Thoracic aorta (tissue), 2 donors: ENCODE measurements at regions not wholly inside any gene's neighbourhood (a gene's known extent, or its start where the extent isn't known, plus 50 kb on each side); places are given as distances from the start of the nearest gene placed in this dataset.

Source experiments
- ATAC-seq: fragments of 150-250 bp; one replicate; pipeline ENCODE4 v1.8.0; 2017; ENCODE audit warnings: low read depth; ENCODE audit not compliant: insufficient number of reproducible peaks, low FRiP score
- DNase-seq: peaks from one replicate; pipeline ENCODE4 v3.0.0-alpha.2; 2020; ENCODE audit warnings: low spot score
- H3K27ac ChIP-seq, 2 donors: fragments of 200-600 bp; sonication (generic); 1 replicate in 1 of 2; 2 replicates in 1 of 2; pipeline ENCODE4 v1.5.1; 2016; ENCODE audit warnings: mild to moderate bottlenecking in 2 of 2, moderate library complexity in 2 of 2
- H3K27me3 ChIP-seq: fragments of 200-600 bp; sonication (generic); replicated peaks from 2 replicates; pipeline ENCODE4 v1.6.0; 2016; ENCODE audit warnings: mild to moderate bottlenecking; ENCODE audit not compliant: insufficient read depth
- H3K36me3 ChIP-seq: fragments of 200-600 bp; sonication (generic); one replicate; pipeline ENCODE4 v1.5.1; 2016
- H3K4me1 ChIP-seq, 2 donors: fragments of 200-600 bp; sonication (generic); 1 replicate in 1 of 2; 2 replicates in 1 of 2; pipeline versions ENCODE4 v1.5.1 to v1.6.0; 2016; ENCODE audit warnings: low read depth in 2 of 2, mild to moderate bottlenecking in 1 of 2; ENCODE audit not compliant: control insufficient read depth in 1 of 2
- H3K4me3 ChIP-seq: fragments of 200-600 bp; sonication (generic); 2 replicates; pipeline ENCODE4 v1.5.1; 2016; ENCODE audit warnings: mild to moderate bottlenecking
- H3K9me3 ChIP-seq: fragments of 200-600 bp; sonication (generic); 2 replicates; pipeline ENCODE4 v1.5.1; 2016
- TF ChIP-seq, protein P1 (sequence below): fragments of 200-600 bp; sonication (generic); IDR thresholded peaks from one replicate; pipeline ENCODE4 v1.5.1; 2019; ENCODE audit warnings: antibody characterized with exemption

DNA sequence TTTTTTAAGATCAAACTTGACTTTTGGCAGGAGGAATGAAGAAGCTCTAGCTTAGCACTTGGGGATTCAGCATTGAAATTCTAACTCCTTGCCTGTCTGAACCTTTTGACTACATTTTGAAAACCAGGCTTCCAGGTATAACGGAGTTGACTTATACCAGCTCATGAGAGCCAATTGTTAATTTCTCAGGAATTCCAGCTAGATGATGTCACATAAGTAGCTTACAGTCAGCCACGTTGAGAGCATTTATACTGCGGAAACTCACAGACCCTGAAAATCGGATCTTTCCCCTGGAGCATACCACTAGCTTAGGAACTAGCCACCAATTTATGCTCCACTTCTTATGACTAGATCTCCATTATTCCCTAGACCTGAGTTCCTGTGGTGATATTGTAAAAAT, 321.4 kb upstream of the DPH6 start:
- Histone ChIP-seq H3K4me3 (no peak overlapping the region), H3K4me1 (no peaks in the 10 kb centered on the region), H3K36me3 (no peaks in the 10 kb centered on the region), H3K27me3 (no peaks in the 10 kb centered on the region), H3K9me3 (no peaks in the 10 kb centered on the region), H3K27ac (no peak overlapping the region)
- no peak for ATAC-seq
- TF ChIP-seq, protein P1, sequence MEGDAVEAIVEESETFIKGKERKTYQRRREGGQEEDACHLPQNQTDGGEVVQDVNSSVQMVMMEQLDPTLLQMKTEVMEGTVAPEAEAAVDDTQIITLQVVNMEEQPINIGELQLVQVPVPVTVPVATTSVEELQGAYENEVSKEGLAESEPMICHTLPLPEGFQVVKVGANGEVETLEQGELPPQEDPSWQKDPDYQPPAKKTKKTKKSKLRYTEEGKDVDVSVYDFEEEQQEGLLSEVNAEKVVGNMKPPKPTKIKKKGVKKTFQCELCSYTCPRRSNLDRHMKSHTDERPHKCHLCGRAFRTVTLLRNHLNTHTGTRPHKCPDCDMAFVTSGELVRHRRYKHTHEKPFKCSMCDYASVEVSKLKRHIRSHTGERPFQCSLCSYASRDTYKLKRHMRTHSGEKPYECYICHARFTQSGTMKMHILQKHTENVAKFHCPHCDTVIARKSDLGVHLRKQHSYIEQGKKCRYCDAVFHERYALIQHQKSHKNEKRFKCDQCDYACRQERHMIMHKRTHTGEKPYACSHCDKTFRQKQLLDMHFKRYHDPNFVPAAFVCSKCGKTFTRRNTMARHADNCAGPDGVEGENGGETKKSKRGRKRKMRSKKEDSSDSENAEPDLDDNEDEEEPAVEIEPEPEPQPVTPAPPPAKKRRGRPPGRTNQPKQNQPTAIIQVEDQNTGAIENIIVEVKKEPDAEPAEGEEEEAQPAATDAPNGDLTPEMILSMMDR = no peak
- DNase-seq = no peak

DNA sequence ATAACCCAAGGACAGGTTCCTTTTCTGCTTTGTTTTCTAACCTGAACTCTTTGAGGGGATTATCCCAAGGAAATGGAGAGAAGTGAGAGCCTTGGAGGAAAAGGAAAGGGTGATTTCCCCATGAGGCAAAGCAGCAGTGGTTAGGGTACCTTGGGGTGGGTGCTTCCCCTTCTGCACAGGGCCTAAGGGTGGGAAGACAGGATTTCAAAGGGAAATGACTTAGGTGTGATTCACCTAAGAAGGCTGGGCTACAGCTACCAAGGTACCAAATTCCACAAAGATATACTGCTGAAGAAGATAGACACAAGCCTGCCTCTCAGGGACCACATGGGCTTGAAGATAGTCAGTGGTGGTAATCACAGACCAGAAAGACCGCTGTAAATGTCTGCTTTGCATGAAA, 325.3 kb upstream of the DPH6 start:
- DNase-seq (no peak), ATAC-seq (no peak)
- no peaks in the 10 kb centered on the region for H3K9me3 ChIP-seq
- no peak overlapping the region for H3K27ac ChIP-seq
- H3K4me3 ChIP-seq = no peak overlapping the region
- peaks cover 0 to 21% of the 10 kb centered on the region in 2 donors for H3K4me1 ChIP-seq
- no peaks in the 10 kb centered on the region for H3K36me3 ChIP-seq
- H3K27me3 ChIP-seq = no peaks in the 10 kb centered on the region
- TF ChIP-seq, protein P1 = no peak

DNA sequence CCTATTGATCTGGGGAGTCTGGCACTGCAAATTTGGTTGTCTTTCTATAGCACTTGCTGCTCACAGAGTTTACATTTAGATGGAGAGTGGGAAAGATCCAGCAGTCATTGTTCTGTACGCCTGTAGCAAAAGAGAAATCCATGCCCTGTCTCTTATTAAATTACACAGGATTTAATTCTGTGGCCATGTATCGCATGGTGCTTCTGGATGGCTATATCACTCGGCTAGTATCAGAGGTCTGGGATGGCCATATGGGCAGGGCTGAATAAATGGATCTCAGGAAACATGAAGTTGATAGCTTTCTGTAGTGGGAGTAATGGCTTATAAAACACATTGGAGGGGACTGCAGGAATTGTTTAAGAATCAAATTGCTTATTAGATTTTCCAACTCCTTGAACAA, 325.8 kb upstream of the DPH6 start:
- Histone ChIP-seq H3K27me3 (no peaks in the 10 kb centered on the region), H3K4me1 (peaks cover 2 to 26% of the 10 kb centered on the region in 2 donors), H3K36me3 (no peaks in the 10 kb centered on the region), H3K27ac (no peak overlapping the region), H3K4me3 (no peak overlapping the region), H3K9me3 (no peaks in the 10 kb centered on the region)
- ATAC-seq (no peak), DNase-seq (no peak)
- TF ChIP-seq, protein P1 = no peak

DNA sequence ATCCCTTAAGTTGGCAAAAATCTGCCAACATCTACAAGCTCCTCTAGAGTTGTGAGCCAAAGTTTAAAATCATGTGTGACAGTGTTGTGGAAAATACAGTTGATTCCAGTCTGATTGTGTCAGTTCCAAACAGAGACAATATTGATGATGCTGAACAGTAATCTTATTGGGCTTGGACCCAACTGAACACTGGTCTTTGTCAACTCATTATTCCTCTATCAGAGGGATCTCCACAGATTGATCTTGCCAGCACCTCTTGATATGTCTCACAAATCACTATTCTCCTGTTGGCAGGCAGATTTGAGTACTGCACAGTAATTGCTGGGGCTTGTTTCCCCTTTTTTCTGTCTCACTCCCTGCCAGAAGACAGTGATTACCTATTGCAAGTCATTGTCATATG, 326.6 kb upstream of the DPH6 start:
- TF ChIP-seq, protein P1 = no peak
- peaks cover 3 to 26% of the 10 kb centered on the region in 2 donors for H3K4me1 ChIP-seq
- no peaks in the 10 kb centered on the region for H3K9me3 ChIP-seq
- H3K4me3 ChIP-seq = no peak overlapping the region
- H3K36me3 ChIP-seq = no peaks in the 10 kb centered on the region
- DNase-seq (no peak), ATAC-seq (no peak)
- no peaks in the 10 kb centered on the region for H3K27me3 ChIP-seq
- no peak overlapping the region for H3K27ac ChIP-seq

DNA sequence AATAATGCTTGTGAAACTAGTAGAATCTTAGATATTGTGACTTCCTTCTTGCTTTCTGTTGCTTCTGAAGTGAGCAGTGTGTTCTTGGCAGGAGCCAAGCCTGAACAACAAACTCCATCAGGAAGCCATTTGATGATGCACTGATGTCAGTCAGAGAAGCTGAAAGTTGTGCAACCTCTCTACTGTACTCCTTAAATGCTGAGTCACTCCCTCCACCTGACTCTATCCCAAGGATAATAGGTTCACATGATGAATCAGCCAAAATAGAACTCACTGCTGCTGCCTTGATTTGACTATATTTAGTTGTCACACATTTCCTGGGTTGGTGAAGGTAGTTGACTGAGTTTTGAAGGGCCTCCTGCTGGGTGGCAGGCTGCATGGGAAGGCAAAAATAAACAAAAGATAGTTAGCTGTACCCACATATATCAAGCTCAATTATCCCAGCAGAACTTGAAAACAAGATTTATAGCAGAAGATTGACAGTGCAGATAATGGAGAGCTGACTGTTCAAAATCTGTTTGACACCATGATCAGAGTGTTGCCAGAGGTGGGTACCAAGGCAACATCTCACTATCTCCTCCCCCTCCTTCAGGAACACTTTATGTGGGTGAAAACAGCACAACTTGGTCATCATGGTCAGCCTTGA, 328.4 kb upstream of the DPH6 start:
- H3K4me3 ChIP-seq = no peak overlapping the region
- H3K4me1 ChIP-seq = peaks cover 3 to 26% of the 10 kb centered on the region in 2 donors
- H3K27me3 ChIP-seq = no peaks in the 10 kb centered on the region
- ATAC-seq (peak; percentile 59), DNase-seq (no peak)
- H3K36me3 ChIP-seq = no peaks in the 10 kb centered on the region
- TF ChIP-seq, protein P1 = no peak
- no peak overlapping the region for H3K27ac ChIP-seq
- no peaks in the 10 kb centered on the region for H3K9me3 ChIP-seq
